Mesodermal cell (in vitro differentiated cells): ENCODE measurements at regions not wholly inside any gene's neighbourhood (a gene's known extent, or its start where the extent isn't known, plus 50 kb on each side); places are given as distances from the start of the nearest gene placed in this dataset.
"Not testable (repeated sequence)": the region's sequence is repeated elsewhere in the genome, so short reads cannot be mapped to it uniquely, and the experiment has no call there.

Experiments used
- H3K27ac ChIP-seq: 2 replicates; pipeline ENCODE4 v1.7.0; 2013; ENCODE audit warnings: mild to moderate bottlenecking, low read depth, low read length, moderate library complexity; ENCODE audit not compliant: severe bottlenecking
- H3K36me3 ChIP-seq: 2 replicates; pipeline ENCODE4 v1.7.1; 2013; ENCODE audit warnings: mild to moderate bottlenecking, low read length, moderate library complexity; ENCODE audit not compliant: control insufficient read depth, insufficient read depth
- H3K4me1 ChIP-seq: one replicate; pipeline ENCODE4 v1.7.1; 2013; ENCODE audit warnings: mild to moderate bottlenecking, low read length; ENCODE audit not compliant: insufficient read depth, control insufficient read depth, poor library complexity, severe bottlenecking
- H3K4me3 ChIP-seq: 2 replicates; pipeline ENCODE4 v1.7.0; 2013; ENCODE audit warnings: low read length, control low read depth, mild to moderate bottlenecking; ENCODE audit not compliant: insufficient read depth, poor library complexity, severe bottlenecking; ENCODE audit errors: extremely low read depth
- H3K9me3 ChIP-seq: 2 replicates; pipeline ENCODE4 v1.7.1; 2013; ENCODE audit warnings: mild to moderate bottlenecking, low read length, moderate library complexity; ENCODE audit not compliant: control insufficient read depth
- WGBS, 2 experiments: methylation state at CpG; one replicate each; pipeline ENCODE4 v1.1.5; 2013; ENCODE audit warnings: missing lambda C conversion rate in 2 of 2; ENCODE audit not compliant: insufficient coverage in 2 of 2; 5-methylcytosine and 5-hydroxymethylcytosine counted together

- peaks cover 21% of the 10 kb centered on the region for H3K9me3 ChIP-seq
- 88 to 96% methylated on average over 10 to 12 of the region's 21 CpGs for WGBS, 2 experiments
These were observed 253.2 kb downstream of the ANKRD30B start for GRCh38 chr18:15001038-15001794.

GRCh38 chr18:15001795-15002107 is 253.8 kb downstream of the ANKRD30B start:
- 64 to 73% methylated on average over 8 to 9 of the region's 10 CpGs for WGBS, 2 experiments
- not testable (repeated sequence) for H3K4me1 ChIP-seq, H3K36me3 ChIP-seq, H3K4me3 ChIP-seq, H3K27ac ChIP-seq
- peaks cover 21% of the 10 kb centered on the region for H3K9me3 ChIP-seq

More at GRCh38 chr18:15001038-15001794, 253.2 kb downstream of the ANKRD30B start:
- not testable (repeated sequence) for H3K4me3 ChIP-seq, H3K36me3 ChIP-seq, H3K27ac ChIP-seq, H3K4me1 ChIP-seq

- WGBS, 2 experiments = 60 to 83% methylated on average over 1 of the region's 3 CpGs
- not testable (repeated sequence) for H3K4me1 ChIP-seq, H3K27ac ChIP-seq, H3K4me3 ChIP-seq, H3K36me3 ChIP-seq
- peaks cover 27% of the 10 kb centered on the region for H3K9me3 ChIP-seq
These were observed 254.8 kb downstream of the ANKRD30B start for GRCh38 chr18:15002765-15003164.

- H3K36me3 ChIP-seq, H3K4me1 ChIP-seq, H3K4me3 ChIP-seq, H3K27ac ChIP-seq: not testable (repeated sequence)
- 89 to 96% methylated on average over 5 to 8 of the region's 12 CpGs for WGBS, 2 experiments
- peaks cover 27% of the 10 kb centered on the region for H3K9me3 ChIP-seq
These were observed 255.3 kb downstream of the ANKRD30B start for GRCh38 chr18:15003231-15003630.

- not testable (repeated sequence) for H3K27ac ChIP-seq, H3K36me3 ChIP-seq, H3K4me1 ChIP-seq, H3K4me3 ChIP-seq
- WGBS, 2 experiments = 83 to 91% methylated on average over 9 to 17 of the region's 18 CpGs
- peaks cover 27% of the 10 kb centered on the region for H3K9me3 ChIP-seq
These were observed 255.8 kb downstream of the ANKRD30B start for GRCh38 chr18:15003636-15004269.

GRCh38 chr18:15004270-15004973 is 256.4 kb downstream of the ANKRD30B start:
- WGBS, 2 experiments = 72 to 77% methylated on average over 14 to 17 of the region's 22 CpGs
- H3K4me1 ChIP-seq = not testable (repeated sequence)

GRCh38 chr18:15005313-15006130 is 257.6 kb downstream of the ANKRD30B start:
- Histone ChIP-seq H3K9me3 (peaks cover 27% of the 10 kb centered on the region), H3K27ac (no peak overlapping the region), H3K4me3 (no peak overlapping the region), H3K36me3 (no peaks in the 10 kb centered on the region), H3K4me1 (no peaks in the 10 kb centered on the region)
- 76 to 81% methylated on average over 19 of the region's 28 CpGs for WGBS, 2 experiments

More at GRCh38 chr18:15004270-15004973, 256.4 kb downstream of the ANKRD30B start:
- not testable (repeated sequence) for H3K4me3 ChIP-seq, H3K27ac ChIP-seq, H3K36me3 ChIP-seq
- H3K9me3 ChIP-seq = peaks cover 27% of the 10 kb centered on the region

GRCh38 chr18:15006616-15007015 is 258.6 kb downstream of the ANKRD30B start:
- H3K4me1 ChIP-seq, H3K4me3 ChIP-seq, H3K27ac ChIP-seq, H3K36me3 ChIP-seq: not testable (repeated sequence)
- peaks cover 26% of the 10 kb centered on the region for H3K9me3 ChIP-seq
- no CpG with 5 or more reads among the region's 3 CpGs for WGBS, 2 experiments

GRCh38 chr18:15026041-15026440 is 278.1 kb downstream of the ANKRD30B start:
- not testable (repeated sequence) for H3K9me3 ChIP-seq, H3K4me1 ChIP-seq, H3K4me3 ChIP-seq, H3K27ac ChIP-seq, H3K36me3 ChIP-seq

GRCh38 chr18:15028037-15028436 is 280.1 kb downstream of the ANKRD30B start:
- WGBS, 2 experiments = no CpG with 5 or more reads among the region's 4 CpGs
- not testable (repeated sequence) for H3K4me1 ChIP-seq, H3K9me3 ChIP-seq, H3K4me3 ChIP-seq, H3K27ac ChIP-seq, H3K36me3 ChIP-seq
